ENCODE measurements at regions not wholly inside any gene's neighbourhood (a gene's known extent, or its start where the extent isn't known, plus 50 kb on each side); places are given as distances from the start of the nearest gene placed in this dataset.

DNA sequence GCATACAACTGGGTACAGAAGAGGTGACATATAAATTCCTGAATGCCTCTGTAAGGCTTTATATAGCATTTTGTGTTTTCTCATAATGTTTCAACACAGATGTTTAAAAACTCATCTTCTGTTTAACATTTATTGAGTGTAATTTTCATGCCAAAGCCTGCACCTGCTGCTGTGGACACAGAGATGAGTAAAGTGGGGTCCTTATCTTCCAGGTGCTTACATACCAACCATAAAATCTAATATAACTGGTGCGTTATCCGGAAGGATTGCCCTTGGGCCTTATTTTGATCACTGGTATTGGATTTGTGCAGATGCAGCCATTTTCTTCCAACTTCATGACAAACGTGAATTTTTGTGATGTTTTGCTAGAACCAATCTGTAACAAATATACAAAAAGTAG, 222.3 kb downstream of the DMRT2 start:
- Histone ChIP-seq H3K79me2 (ENCODE audit: control insufficient read depth, insufficient read depth, low read length) (no peaks in the 10 kb centered on the region), H3K36me3 (ENCODE audit: control insufficient read depth in 2 of 2, extremely low read depth in 1 of 2, insufficient read depth in 2 of 2, low read length in 2 of 2) (no peaks in the 10 kb centered on the region), H3K9me1 (ENCODE audit: control insufficient read depth, extremely low read depth, insufficient read depth, low read length) (no peaks in the 10 kb centered on the region), H3K4me3 (ENCODE audit: control insufficient read depth in 2 of 3, extremely low read depth in 1 of 3, insufficient read depth in 2 of 3, low read depth in 1 of 3, low read length in 3 of 3) (no peak overlapping the region), H3K4me2 (ENCODE audit: control insufficient read depth, extremely low read depth, insufficient read depth, low read depth, low read length) (no peak overlapping the region), H4K20me1 (ENCODE audit: control insufficient read depth, extremely low read depth, insufficient read depth, low read length) (no peaks in the 10 kb centered on the region), H3K27me3 (ENCODE audit: control insufficient read depth, extremely low read depth, insufficient read depth, low read length) (no peaks in the 10 kb centered on the region), H3K27ac (ENCODE audit: control insufficient read depth, insufficient read depth, low read length) (no peak overlapping the region), H3K4me1 (ENCODE audit: control insufficient read depth, extremely low read depth, insufficient read depth, low read length) (no peaks in the 10 kb centered on the region), H3K9me3 (ENCODE audit: control insufficient read depth, low read depth, low read length) (no peaks in the 10 kb centered on the region), H3K9ac (ENCODE audit: control insufficient read depth, extremely low read depth, insufficient read depth, low read length) (no peak overlapping the region), H2AFZ (ENCODE audit: control insufficient read depth, low read length) (no peak overlapping the region)
- DNase-seq (ENCODE audit: low read depth, low spot score) (no peak), FAIRE-seq (no peak)
- TF ChIP-seq, protein P1, sequence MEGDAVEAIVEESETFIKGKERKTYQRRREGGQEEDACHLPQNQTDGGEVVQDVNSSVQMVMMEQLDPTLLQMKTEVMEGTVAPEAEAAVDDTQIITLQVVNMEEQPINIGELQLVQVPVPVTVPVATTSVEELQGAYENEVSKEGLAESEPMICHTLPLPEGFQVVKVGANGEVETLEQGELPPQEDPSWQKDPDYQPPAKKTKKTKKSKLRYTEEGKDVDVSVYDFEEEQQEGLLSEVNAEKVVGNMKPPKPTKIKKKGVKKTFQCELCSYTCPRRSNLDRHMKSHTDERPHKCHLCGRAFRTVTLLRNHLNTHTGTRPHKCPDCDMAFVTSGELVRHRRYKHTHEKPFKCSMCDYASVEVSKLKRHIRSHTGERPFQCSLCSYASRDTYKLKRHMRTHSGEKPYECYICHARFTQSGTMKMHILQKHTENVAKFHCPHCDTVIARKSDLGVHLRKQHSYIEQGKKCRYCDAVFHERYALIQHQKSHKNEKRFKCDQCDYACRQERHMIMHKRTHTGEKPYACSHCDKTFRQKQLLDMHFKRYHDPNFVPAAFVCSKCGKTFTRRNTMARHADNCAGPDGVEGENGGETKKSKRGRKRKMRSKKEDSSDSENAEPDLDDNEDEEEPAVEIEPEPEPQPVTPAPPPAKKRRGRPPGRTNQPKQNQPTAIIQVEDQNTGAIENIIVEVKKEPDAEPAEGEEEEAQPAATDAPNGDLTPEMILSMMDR (optimal IDR thresholded peaks at IDR 0.05 in 1 of 3, IDR thresholded peaks at IDR 0.05 in 1 of 3, conservative IDR thresholded peaks at IDR 0.05 in 1 of 3; ENCODE audit: extremely low read depth in 1 of 3, insufficient read depth in 2 of 3, low read length in 3 of 3): no peak
- no peak for TF ChIP-seq EZH2 (IDR thresholded peaks at IDR 0.05; ENCODE audit: low read length)
- dilution Hi-C loops (cut with MboI; ENCODE audit: extremely low pct_ligation_motif_present, low sequenced_read_pairs): no loop called here

DNA sequence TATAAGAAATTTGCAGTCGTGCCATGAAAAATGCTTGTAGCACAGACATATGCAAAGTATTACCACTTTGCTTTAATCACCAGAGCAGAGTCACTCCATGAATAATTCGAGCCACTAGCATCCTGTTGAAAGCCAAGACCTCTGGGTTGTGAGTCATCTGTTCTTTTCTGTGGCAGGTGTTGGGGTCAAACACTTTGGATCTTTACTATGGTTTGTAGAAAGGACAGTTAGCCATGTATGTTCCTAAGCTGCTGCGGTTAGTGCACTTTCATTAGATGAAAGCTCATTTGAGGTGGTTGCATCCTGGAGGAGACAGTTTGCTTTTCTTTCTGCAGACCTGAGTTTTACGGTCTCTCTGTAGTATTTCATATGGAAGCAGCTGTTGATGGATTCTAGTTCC, 223.7 kb downstream of the DMRT2 start:
- no peaks in the 10 kb centered on the region for H3K9me3 ChIP-seq (ENCODE audit: control insufficient read depth, low read depth, low read length)
- H3K4me3 ChIP-seq (ENCODE audit: control insufficient read depth in 2 of 3, extremely low read depth in 1 of 3, insufficient read depth in 2 of 3, low read depth in 1 of 3, low read length in 3 of 3): no peak overlapping the region
- H3K9me1 ChIP-seq (ENCODE audit: control insufficient read depth, extremely low read depth, insufficient read depth, low read length): no peaks in the 10 kb centered on the region
- no peaks in the 10 kb centered on the region for H4K20me1 ChIP-seq (ENCODE audit: control insufficient read depth, extremely low read depth, insufficient read depth, low read length)
- no peak overlapping the region for H2AFZ ChIP-seq (ENCODE audit: control insufficient read depth, low read length)
- FAIRE-seq (no peak), DNase-seq (ENCODE audit: low read depth, low spot score) (no peak)
- no peak overlapping the region for H3K4me2 ChIP-seq (ENCODE audit: control insufficient read depth, extremely low read depth, insufficient read depth, low read depth, low read length)
- dilution Hi-C loops (cut with MboI; ENCODE audit: extremely low pct_ligation_motif_present, low sequenced_read_pairs): no loop called here
- no peak overlapping the region for H3K27ac ChIP-seq (ENCODE audit: control insufficient read depth, insufficient read depth, low read length)
- TF ChIP-seq, protein P1 (optimal IDR thresholded peaks at IDR 0.05 in 1 of 3, IDR thresholded peaks at IDR 0.05 in 1 of 3, conservative IDR thresholded peaks at IDR 0.05 in 1 of 3; ENCODE audit: extremely low read depth in 1 of 3, insufficient read depth in 2 of 3, low read length in 3 of 3): no peak
- no peak overlapping the region for H3K9ac ChIP-seq (ENCODE audit: control insufficient read depth, extremely low read depth, insufficient read depth, low read length)
- no peaks in the 10 kb centered on the region for H3K36me3 ChIP-seq (ENCODE audit: control insufficient read depth in 2 of 2, extremely low read depth in 1 of 2, insufficient read depth in 2 of 2, low read length in 2 of 2)
- H3K79me2 ChIP-seq (ENCODE audit: control insufficient read depth, insufficient read depth, low read length): no peaks in the 10 kb centered on the region
- H3K4me1 ChIP-seq (ENCODE audit: control insufficient read depth, extremely low read depth, insufficient read depth, low read length): no peaks in the 10 kb centered on the region
- no peaks in the 10 kb centered on the region for H3K27me3 ChIP-seq (ENCODE audit: control insufficient read depth, extremely low read depth, insufficient read depth, low read length)
